HEK293T (cell line): ENCODE measurements at regions not wholly inside any gene's neighbourhood (a gene's known extent, or its start where the extent isn't known, plus 50 kb on each side); places are given as distances from the start of the nearest gene placed in this dataset.

Source experiments
- BHLHE40 ChIP-seq: fragments of 450-650 bp; IDR thresholded peaks from 2 replicates; pipeline ENCODE4 v1.6.1; 2016; ENCODE audit warnings: mild to moderate bottlenecking, moderate library complexity, borderline replicate concordance
- ELF4 ChIP-seq: fragments of 450-650 bp; IDR thresholded peaks from 2 replicates; pipeline ENCODE4 v1.6.1; 2017; ENCODE audit warnings: antibody characterized with exemption
- FOXA1 ChIP-seq: fragments of 450-650 bp; IDR thresholded peaks from 2 replicates; pipeline ENCODE4 v1.6.1; 2016; ENCODE audit warnings: mild to moderate bottlenecking
- FOXK2 ChIP-seq: fragments of 450-650 bp; IDR thresholded peaks from 2 replicates; pipeline ENCODE4 v1.6.1; 2016; ENCODE audit warnings: mild to moderate bottlenecking
- NFRKB ChIP-seq: fragments of 450-650 bp; IDR thresholded peaks from 2 replicates; pipeline ENCODE4 v1.6.1; 2016; ENCODE audit warnings: mild to moderate bottlenecking, moderate library complexity
- SP1 ChIP-seq: fragments of 450-650 bp; IDR thresholded peaks from 2 replicates; pipeline ENCODE4 v1.6.1; 2017
- SUZ12 ChIP-seq: fragments of 450-650 bp; IDR thresholded peaks from 2 replicates; pipeline ENCODE4 v1.6.1; 2016; ENCODE audit warnings: mild to moderate bottlenecking
- TARDBP ChIP-seq: fragments of 450-650 bp; IDR thresholded peaks from 2 replicates; pipeline ENCODE4 v1.6.1; 2016
- ZNF384 ChIP-seq: fragments of 450-650 bp; IDR thresholded peaks from 2 replicates; pipeline ENCODE4 v1.6.1; 2016
- TF ChIP-seq, protein P1 (sequence below): fragments of 450-650 bp; IDR thresholded peaks from 2 replicates; pipeline ENCODE4 v1.6.1; 2016

DNA sequence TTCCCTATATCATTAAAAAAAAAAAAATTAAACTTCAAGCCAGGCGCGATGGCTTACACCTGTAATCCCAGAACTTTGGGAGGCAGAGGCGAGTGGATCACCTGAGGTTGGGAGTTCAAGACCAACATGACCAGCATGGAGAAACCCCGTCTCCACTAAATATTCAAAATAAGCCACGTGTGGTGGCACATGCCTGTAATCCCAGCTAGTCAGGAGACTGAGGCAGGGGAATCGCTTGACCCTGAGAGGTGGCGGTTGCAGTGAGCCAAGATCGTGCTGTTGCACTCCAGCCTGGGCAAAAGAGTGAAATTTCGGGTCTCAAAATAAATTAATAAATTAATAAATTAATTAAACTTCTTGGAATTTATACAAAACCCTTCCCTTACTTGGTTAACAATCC lies 358.6 kb upstream of the CDH9 start:
- no peak for TF ChIP-seq TARDBP
- no peak for TF ChIP-seq SP1
- no peak for TF ChIP-seq ELF4
- no peak for TF ChIP-seq SUZ12
- TF ChIP-seq ZNF384 = no peak
- no peak for TF ChIP-seq NFRKB
- TF ChIP-seq BHLHE40 = no peak
- TF ChIP-seq FOXA1 = no peak
- TF ChIP-seq, protein P1, sequence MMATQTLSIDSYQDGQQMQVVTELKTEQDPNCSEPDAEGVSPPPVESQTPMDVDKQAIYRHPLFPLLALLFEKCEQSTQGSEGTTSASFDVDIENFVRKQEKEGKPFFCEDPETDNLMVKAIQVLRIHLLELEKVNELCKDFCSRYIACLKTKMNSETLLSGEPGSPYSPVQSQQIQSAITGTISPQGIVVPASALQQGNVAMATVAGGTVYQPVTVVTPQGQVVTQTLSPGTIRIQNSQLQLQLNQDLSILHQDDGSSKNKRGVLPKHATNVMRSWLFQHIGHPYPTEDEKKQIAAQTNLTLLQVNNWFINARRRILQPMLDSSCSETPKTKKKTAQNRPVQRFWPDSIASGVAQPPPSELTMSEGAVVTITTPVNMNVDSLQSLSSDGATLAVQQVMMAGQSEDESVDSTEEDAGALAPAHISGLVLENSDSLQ = no peak
- TF ChIP-seq FOXK2 = no peak
